ENCODE measurements at regions not wholly inside any gene's neighbourhood (a gene's known extent, or its start where the extent isn't known, plus 50 kb on each side); places are given as distances from the start of the nearest gene placed in this dataset.
A peak's percentile ranks its signal among the peaks of the same experiment; 100 is the strongest.

DNA sequence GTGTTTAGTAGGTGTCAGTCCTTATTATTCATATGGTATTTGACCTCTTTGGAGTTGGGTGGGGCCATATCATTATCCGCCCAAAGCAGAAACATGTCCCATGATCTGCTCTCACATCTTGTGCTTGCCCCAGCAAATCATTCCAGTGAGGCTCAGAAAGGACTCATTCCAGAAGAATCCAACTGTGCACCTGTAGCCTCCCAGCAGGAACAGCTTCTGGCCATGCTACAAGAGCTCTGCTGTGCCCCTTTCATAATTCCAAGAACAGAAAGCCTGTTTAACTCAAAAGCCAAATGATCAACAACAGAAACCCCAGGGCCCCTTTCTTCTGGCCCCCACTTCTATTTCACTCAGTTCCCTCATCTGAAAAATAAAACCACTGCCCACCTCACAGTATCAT is 673.1 kb downstream of the DIAPH3 start:
- TF ChIP-seq HNF4G (IDR thresholded peaks at IDR 0.05) (no peak), EGR1 (IDR thresholded peaks at IDR 0.05; ENCODE audit: low read depth in 2 of 2) (no peak), RXRA (IDR thresholded peaks at IDR 0.05) (no peak), HNF4A (conservative IDR thresholded peaks at IDR 0.05) (no peak), GABPA (IDR thresholded peaks at IDR 0.05 in 1 of 2, conservative IDR thresholded peaks at IDR 0.05 in 1 of 2) (no peak), JUND (IDR thresholded peaks at IDR 0.05) (no peak), TAF1 (conservative IDR thresholded peaks at IDR 0.05) (no peak), FOXA2 (IDR thresholded peaks at IDR 0.05) (no peak), YY1 (IDR thresholded peaks at IDR 0.05) (no peak)
- no peaks in the 10 kb centered on the region for H3K9me3 ChIP-seq (ENCODE audit: control insufficient read depth in 4 of 4, low read length in 3 of 4)
- peaks cover 0 to 2% (median 0%) of the 10 kb centered on the region in 4 donors for H3K27me3 ChIP-seq (ENCODE audit: control insufficient read depth in 4 of 4, insufficient read depth in 4 of 4, low read length in 3 of 4)
- H3K4me1 ChIP-seq (ENCODE audit: control insufficient read depth in 4 of 4, insufficient read depth in 4 of 4, low read length in 3 of 4), result no peaks in the 10 kb centered on the region
- H3K27ac ChIP-seq (ENCODE audit: low read depth in 1 of 2, low read length in 2 of 2), result no peak overlapping the region
- DNase-seq (ENCODE audit: low spot score), result no peak
- H3K36me3 ChIP-seq (ENCODE audit: control insufficient read depth in 4 of 4, insufficient read depth in 3 of 4, low read depth in 1 of 4, low read length in 3 of 4), result no peaks in the 10 kb centered on the region
- H3K9ac ChIP-seq (ENCODE audit: low read depth in 1 of 2, low read length in 2 of 2), result no peak overlapping the region
- WGBS, result 91% methylated on average over 1 of the region's 1 CpG
- no peak overlapping the region for H3K4me3 ChIP-seq (ENCODE audit: low read depth in 1 of 3, low read length in 3 of 3)

DNA sequence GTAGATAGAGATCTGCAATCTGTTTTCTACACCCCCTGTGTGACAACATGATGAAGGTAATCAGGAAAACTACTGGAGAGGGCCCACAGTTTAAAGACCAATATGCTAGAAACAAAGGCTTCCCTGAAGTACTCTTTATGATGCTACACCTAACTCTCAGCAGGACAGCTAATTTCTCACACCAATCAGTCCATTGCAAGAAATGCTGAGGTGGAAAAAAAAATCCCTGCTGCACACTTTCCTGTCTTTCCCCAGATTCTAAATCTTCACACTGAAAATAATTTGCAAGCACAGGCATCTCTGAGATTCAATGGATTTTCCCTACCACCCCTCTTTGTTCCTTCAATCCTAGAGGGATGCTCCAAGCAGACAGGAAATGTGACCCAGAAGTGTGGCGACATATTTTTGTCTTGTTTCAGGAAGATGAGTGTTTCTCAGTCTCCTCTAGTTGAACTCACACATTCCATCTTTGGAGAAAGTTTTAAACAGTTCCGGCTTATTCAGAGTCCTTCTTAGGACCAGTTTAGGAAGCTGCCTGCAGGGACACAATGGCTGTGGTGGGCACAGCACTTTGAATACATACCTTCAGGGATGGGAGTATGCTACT is 671.6 kb downstream of the DIAPH3 start:
- Histone ChIP-seq H3K27me3 (ENCODE audit: control insufficient read depth in 4 of 4, insufficient read depth in 4 of 4, low read length in 3 of 4) (no peaks in the 10 kb centered on the region), H3K27ac (ENCODE audit: low read depth in 1 of 2, low read length in 2 of 2) (no peak overlapping the region), H3K4me3 (ENCODE audit: low read depth in 1 of 3, low read length in 3 of 3) (no peak overlapping the region), H3K4me1 (ENCODE audit: control insufficient read depth in 4 of 4, insufficient read depth in 4 of 4, low read length in 3 of 4) (no peaks in the 10 kb centered on the region), H3K9ac (ENCODE audit: low read depth in 1 of 2, low read length in 2 of 2) (no peak overlapping the region), H3K9me3 (ENCODE audit: control insufficient read depth in 4 of 4, low read length in 3 of 4) (no peaks in the 10 kb centered on the region), H3K36me3 (ENCODE audit: control insufficient read depth in 4 of 4, insufficient read depth in 3 of 4, low read depth in 1 of 4, low read length in 3 of 4) (no peaks in the 10 kb centered on the region)
- TF ChIP-seq RXRA (IDR thresholded peaks at IDR 0.05) (peak in 1 of 2 donors; percentile 7), ZBTB33 (IDR thresholded peaks at IDR 0.05) (no peak)
- WGBS, result 68% methylated on average over 2 of the region's 2 CpGs
- no peak for DNase-seq (ENCODE audit: low spot score)

DNA sequence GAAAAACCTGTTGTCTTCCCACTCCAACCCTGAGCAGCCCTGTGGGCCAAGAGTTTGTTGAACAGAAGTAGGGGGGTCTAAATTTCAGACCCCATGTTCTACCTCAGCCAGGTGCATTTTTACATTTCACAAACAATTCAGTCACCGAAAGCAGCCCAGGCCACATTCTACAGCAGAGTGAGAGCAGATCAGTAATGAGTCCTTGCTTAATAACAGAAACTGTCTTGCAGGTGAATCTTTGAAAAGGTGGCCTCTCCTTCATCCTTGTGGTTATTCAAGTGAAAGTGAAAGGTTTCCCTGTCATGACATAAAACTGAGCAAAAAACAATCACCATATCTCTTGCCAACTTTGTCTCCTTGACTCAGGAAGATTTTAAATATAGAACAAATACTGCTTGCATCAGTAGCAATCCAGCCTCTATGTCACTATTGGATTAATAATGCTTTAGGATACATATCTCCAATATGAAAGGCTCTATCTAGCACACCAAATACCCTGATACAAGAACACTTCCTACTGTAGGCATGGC is 670.2 kb downstream of the DIAPH3 start:
- no peak overlapping the region for H3K27ac ChIP-seq (ENCODE audit: low read depth in 1 of 2, low read length in 2 of 2)
- H3K4me1 ChIP-seq (ENCODE audit: control insufficient read depth in 4 of 4, insufficient read depth in 4 of 4, low read length in 3 of 4), result no peaks in the 10 kb centered on the region
- H3K4me3 ChIP-seq (ENCODE audit: low read depth in 1 of 3, low read length in 3 of 3), result no peak overlapping the region
- H3K27me3 ChIP-seq (ENCODE audit: control insufficient read depth in 4 of 4, insufficient read depth in 4 of 4, low read length in 3 of 4), result no peaks in the 10 kb centered on the region
- H3K9me3 ChIP-seq (ENCODE audit: control insufficient read depth in 4 of 4, low read length in 3 of 4), result no peaks in the 10 kb centered on the region
- H3K9ac ChIP-seq (ENCODE audit: low read depth in 1 of 2, low read length in 2 of 2), result no peak overlapping the region
- TF ChIP-seq SP1 (IDR thresholded peaks at IDR 0.05), result no peak
- TF ChIP-seq RXRA (IDR thresholded peaks at IDR 0.05), result no peak
- no peak for TF ChIP-seq GABPA (IDR thresholded peaks at IDR 0.05 in 1 of 2, conservative IDR thresholded peaks at IDR 0.05 in 1 of 2)
- TF ChIP-seq, protein P1, sequence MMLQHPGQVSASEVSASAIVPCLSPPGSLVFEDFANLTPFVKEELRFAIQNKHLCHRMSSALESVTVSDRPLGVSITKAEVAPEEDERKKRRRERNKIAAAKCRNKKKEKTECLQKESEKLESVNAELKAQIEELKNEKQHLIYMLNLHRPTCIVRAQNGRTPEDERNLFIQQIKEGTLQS (IDR thresholded peaks at IDR 0.05), result no peak
- no peak for TF ChIP-seq HNF4A (conservative IDR thresholded peaks at IDR 0.05)
- no peak for TF ChIP-seq FOXA2 (IDR thresholded peaks at IDR 0.05)
- TF ChIP-seq YY1 (IDR thresholded peaks at IDR 0.05), result no peak
- TF ChIP-seq MAX (IDR thresholded peaks at IDR 0.05), result no peak
- TF ChIP-seq TAF1 (conservative IDR thresholded peaks at IDR 0.05), result no peak
- no peak for DNase-seq (ENCODE audit: low spot score)
- 92% methylated on average over 1 of the region's 1 CpG for WGBS
- H3K36me3 ChIP-seq (ENCODE audit: control insufficient read depth in 4 of 4, insufficient read depth in 3 of 4, low read depth in 1 of 4, low read length in 3 of 4), result no peaks in the 10 kb centered on the region
